ENCODE measurements at regions not wholly inside any gene's neighbourhood (a gene's known extent, or its start where the extent isn't known, plus 50 kb on each side); places are given as distances from the start of the nearest gene placed in this dataset.

DNA sequence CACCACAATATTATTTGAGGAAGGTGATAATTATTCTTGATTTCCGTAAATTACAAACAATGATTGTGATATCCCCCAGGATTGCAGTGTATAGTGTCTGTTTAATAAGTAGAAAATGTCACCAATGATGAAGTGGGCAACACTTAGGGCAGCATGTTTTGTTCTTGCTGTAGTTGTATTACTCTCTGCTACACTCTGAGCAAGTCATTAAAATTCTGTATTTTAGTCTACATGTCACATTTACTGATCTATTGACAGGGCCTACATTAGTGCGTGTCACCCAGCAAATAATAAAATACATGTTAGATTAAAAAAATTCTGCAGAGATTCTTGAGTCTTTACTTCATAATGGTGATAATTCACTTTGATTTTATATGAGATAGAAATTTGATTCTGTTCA, 247.6 kb downstream of the TMX3 start:
- DNase-seq (ENCODE audit: low read depth in 2 of 2) = no peak

DNA sequence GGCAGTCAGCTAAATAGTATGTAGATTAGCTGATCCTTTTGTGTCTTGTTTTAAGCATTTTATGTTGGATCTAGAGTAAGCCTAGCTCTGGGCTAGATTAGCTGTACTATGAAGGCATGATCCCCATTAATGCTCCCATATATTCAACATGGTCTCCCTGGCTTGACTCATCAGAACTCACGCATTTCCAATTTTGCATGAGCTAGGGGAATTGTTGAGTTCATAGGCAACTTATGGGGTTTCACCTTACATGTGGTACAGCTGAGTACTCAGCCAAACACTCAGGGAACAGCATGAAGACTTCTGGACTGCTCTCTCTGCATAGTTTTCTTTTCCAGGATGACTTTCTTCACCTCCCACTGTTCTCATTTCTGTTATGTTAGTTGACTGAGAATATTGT, 248.2 kb downstream of the TMX3 start:
- no peak for DNase-seq (ENCODE audit: low read depth in 2 of 2)

DNA sequence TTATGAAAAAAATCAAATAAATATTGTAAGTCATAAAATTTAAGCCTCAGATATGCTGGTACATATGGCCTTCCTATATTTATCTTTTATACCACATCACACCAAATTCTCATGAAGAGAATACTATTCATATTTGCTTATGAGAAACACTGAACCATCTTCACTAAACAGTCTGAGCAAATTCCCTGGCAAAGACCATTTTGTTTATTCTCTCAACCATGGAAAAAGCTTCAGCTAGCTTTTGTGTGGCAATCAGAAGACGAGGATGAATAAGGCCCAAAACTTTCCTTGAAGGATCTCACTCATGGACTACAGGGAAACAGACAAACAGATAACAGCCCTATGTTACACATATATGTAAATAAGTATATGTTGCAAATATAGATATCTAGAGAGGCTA, 252.1 kb downstream of the TMX3 start:
- no peak for DNase-seq (ENCODE audit: low read depth in 2 of 2)

DNA sequence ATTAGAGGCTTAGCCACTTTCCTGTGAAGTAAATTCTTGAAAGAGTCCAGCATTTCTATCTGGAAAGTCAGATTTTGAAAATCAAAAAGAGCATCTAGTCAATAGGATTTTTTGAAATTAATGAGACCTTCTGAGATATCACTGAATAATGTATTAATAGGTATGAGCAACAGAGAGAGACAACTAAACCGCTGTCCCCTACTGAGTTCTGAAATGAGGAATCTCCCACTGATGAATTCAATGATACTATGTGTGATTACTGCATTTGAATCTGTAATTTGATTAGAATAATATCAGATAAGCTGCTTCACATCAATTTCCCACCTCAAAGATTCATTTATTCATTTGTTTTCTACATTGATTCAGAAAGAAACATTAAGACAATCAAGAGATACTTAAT, 252.8 kb downstream of the TMX3 start:
- DNase-seq (ENCODE audit: low read depth in 2 of 2) = no peak

DNA sequence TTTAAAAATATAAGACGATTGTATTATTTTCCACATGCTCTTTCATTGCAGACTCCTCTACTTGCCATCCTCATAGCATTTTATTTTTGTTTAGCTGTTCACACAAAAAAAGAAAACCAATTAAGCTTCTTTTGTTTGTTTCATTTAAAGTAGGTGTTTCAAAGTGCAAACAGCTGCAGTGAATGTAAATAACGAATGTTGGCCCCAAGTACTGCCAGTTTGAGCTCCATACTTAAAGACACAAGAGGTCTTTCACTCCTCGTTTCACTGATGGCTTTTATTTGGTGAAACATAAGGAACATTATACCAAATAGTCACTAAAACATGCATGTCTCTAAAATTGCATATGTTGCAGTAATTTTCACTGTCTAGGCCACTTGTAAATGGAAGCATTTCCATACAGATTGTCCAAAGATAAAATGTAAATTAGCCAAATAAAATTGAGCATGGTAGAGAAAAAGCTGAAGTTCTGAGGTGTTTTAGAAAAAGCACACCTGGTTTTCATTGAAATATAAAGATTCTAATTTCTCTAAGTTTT, 253.4 kb downstream of the TMX3 start:
- DNase-seq (ENCODE audit: low read depth in 2 of 2) = no peak

GRCh38 chr18:68459968-68460367, 254.9 kb downstream of the TMX3 start:
- DNase-seq (ENCODE audit: low read depth in 2 of 2) = no peak

DNA sequence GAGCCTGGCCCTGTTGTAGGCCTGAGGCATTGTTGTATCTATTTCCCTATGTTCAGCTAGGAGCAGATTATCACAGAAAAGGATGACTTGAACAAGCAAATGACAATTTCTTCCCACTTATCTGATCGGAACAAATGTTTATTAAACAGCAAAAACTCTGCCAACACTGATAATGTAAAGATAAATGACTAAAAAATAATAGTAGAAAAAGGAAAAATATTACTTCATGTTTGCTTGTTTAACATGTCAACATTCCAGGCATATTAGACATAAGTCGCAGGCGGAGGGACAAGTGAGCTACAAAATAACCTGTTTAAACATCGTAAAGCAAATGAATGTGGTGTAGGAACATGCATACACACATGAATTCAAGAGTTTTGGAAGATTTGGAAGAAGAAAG, 257.9 kb downstream of the TMX3 start:
- DNase-seq (ENCODE audit: low read depth in 2 of 2) = no peak

GRCh38 chr18:68455229-68455603, 259.7 kb downstream of the TMX3 start:
- DNase-seq (ENCODE audit: low read depth in 2 of 2) = no peak

DNA sequence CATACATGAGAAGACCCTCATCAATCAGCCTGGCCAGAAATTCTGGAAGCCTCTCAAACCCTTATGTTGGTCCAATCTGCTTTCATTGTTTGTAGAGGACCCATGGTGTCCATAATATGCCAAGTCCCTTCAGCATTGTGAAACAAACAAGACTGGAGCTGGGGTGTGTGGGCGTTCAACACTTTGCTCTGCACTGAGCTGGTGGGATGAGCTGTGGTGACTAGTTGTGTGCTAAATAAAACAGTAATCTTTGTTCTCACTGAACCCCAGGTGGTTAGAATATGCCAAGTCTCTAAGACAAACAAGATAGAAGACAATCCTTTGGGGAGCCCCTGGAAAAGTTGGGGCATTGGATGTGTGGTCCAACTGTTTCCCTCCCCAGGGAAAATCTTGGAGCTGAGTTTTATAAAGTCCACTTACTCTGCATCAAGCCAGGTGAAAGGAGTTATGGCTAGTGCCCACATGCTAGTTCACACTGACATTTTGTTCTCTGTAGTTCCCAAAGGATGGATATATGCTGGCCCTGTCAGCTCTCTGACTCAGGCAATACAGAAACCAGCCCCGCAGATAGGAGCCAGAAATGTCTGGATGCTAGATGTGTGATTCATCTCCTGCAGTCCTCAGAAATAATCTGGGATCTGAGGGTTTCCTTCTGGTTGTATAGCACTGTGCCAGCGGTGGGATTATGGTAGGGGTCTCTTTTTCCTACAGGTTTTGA, 260.2 kb downstream of the TMX3 start:
- DNase-seq (ENCODE audit: low read depth in 2 of 2) = no peak

DNA sequence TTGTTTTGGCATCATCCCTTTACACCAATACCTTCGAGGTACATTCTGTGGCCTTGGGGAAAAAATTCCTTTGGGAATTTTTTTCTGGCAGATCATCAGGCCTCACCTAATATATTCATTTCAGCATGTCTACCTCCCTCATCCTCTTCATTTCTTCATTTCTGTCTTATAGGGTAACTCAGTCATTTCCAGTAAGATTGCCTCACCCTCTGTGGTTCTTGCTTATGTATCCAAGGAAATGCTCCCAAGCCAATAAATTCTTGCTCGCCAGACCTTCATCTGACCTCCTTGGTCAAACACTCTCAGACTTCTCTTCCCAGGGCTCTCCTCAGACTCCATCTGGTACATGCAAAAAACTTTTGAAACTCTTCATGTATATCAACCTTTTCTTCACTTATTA, 265.6 kb downstream of the TMX3 start:
- no peak for DNase-seq (ENCODE audit: low read depth in 2 of 2)

- no peak for DNase-seq (ENCODE audit: low read depth in 2 of 2)
Measured at GRCh38 chr18:68448736-68449135, 266.2 kb downstream of the TMX3 start.

DNA sequence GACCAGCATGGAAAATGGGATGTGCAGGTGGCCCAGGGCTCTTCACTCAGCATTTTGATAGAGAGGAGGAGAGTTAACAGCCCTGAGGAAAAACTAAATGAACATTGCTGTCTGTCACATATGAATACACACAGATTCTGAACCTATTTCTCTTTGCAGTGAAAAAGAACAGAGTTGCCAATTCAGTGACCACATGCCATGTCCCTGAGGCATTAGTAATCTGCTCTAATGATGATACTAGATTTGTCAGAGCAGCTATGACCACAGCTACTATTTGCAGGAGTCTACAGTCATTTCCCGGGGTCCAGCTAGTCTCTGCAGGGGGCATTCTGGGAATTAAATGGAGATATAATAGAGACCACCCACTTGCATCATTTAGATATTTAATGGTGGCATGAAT, 267.6 kb downstream of the TMX3 start:
- no peak for DNase-seq (ENCODE audit: low read depth in 2 of 2)

DNA sequence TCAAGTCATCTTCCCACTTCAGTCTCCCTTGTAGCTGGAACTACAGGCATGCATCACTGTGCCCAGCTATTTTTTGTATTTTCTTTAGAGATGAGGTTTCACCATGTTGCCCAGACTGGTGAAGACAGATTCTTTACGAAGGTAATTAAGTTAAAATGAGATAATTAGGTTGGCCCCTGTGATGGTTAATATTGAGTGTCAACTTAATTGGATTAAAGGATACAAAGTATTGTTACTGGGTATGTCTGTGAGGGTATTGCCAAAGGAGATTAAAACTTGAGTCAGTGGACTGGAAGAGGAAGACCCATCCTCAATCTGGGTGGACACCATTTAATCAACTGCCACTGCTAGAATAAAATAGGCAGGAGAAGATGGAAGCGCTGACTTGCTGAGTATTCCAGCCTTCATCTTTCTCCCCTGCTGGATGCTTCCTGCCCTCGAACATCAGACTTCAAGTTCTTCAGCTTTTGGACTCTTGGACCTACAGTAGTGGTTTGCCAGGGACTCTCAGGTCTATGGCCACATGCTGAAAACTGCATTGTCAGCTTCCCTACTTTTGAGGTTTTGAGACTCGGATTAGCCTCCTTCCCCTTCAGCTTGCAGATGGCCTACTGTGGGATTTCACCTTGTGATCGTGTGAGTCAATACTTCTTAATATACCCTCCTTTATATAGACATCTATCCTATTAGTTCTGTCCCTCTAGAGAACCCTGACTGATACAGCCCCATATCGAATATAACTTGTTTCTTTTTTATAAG, 269.1 kb downstream of the TMX3 start:
- DNase-seq (ENCODE audit: low read depth in 2 of 2) = no peak

- no peak for DNase-seq (ENCODE audit: low read depth in 2 of 2)
Measured at GRCh38 chr18:68445136-68445535, 269.8 kb downstream of the TMX3 start.

GRCh38 chr18:68441241-68441640, 273.7 kb downstream of the TMX3 start:
- DNase-seq (ENCODE audit: low read depth in 2 of 2) = no peak

GRCh38 chr18:68440433-68440832, 274.5 kb downstream of the TMX3 start:
- DNase-seq (ENCODE audit: low read depth in 2 of 2) = no peak

GRCh38 chr18:68439642-68440041, 275.3 kb downstream of the TMX3 start:
- no peak for DNase-seq (ENCODE audit: low read depth in 2 of 2)

- DNase-seq (ENCODE audit: low read depth in 2 of 2) = no peak
Measured at GRCh38 chr18:68438983-68439382, 275.9 kb downstream of the TMX3 start.

GRCh38 chr18:68438536-68438935, 276.4 kb downstream of the TMX3 start:
- no peak for DNase-seq (ENCODE audit: low read depth in 2 of 2)

DNA sequence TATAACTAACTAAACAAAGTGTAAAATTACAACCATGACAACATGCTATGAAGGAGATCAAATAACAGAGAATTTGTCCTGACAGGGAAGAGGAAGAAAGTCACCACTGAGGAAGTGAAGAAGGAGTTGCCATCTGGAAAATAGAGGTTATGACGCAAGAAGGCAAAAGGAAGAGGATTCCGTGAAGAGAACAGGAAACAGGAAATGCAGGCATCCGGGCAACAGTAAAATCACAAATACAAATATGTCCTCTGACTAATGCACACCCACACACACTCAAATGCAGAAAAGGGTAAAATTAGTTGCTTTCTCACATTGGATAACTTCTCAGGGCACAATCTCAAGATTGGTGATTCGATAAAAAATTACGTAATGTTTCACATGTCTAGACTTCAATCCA, 278.4 kb downstream of the TMX3 start:
- DNase-seq (ENCODE audit: low read depth in 2 of 2) = no peak

DNA sequence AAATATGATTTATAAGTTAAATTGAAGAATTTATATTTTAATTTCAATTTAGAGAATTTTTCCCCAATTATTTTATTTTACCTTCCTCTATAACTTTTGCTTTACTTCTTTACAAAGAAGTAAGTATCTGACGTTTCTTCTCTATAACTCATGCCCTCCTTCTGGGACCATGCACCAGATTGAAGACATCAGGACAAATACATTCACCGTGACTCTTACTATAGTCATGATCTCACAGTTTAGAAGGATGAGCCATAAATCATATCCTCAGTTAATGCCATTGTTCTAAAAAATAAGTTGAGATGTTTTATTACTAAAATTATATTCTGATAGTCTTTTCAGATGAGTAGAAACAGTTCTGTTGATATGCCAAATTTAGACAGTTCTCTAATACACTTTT, 279.3 kb downstream of the TMX3 start:
- no peak for DNase-seq (ENCODE audit: low read depth in 2 of 2)

GRCh38 chr18:68431922-68432198, 283.0 kb downstream of the TMX3 start:
- DNase-seq (ENCODE audit: low read depth in 2 of 2) = no peak

DNA sequence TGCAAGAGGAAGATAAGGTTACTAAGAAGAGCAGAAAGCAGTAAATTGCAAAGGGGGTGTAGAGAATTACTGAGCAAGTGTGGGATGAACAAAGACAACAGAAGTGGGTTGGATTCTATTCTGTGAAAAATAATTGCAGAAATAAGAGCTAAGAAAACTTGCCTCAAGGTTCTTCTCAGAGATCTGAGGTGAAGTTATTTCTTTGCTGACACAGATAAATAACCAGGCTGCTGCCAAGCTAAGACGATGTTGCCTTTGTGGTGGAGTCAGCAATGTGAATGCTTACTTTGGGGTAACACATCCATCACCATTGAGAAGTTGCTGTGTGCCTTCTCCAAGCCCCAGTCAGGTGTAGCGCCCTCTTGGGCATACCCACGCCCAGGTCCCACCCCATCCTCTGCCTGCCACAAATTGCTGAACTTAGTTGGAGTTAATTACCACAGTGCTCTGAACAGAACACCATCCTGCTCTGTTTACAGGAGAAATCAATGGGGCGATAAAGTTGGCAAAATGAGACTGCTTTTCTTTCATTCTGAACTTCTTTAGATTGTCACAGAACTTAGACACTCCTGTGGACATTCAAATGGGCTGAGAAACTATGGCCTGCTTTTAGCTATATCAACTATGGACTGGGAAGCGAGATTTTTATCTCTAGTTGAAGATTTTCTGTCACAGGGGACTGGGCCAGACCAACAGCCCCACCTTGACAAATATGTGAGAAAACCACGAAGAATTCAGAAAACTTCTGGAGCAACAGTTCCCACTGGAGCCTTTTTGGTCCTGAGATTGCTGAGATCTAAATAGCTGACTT, 283.6 kb downstream of the TMX3 start:
- DNase-seq (ENCODE audit: low read depth in 2 of 2) = no peak
